GM18861 (cell line): ENCODE measurements at regions not wholly inside any gene's neighbourhood (a gene's known extent, or its start where the extent isn't known, plus 50 kb on each side); places are given as distances from the start of the nearest gene placed in this dataset.

Source experiments
- ATAC-seq: cut with Tn5 transposase; IDR thresholded peaks from one replicate; pipeline ENCODE4 v1.9.1; 2021; ENCODE audit not compliant: unreplicated experiment

DNA sequence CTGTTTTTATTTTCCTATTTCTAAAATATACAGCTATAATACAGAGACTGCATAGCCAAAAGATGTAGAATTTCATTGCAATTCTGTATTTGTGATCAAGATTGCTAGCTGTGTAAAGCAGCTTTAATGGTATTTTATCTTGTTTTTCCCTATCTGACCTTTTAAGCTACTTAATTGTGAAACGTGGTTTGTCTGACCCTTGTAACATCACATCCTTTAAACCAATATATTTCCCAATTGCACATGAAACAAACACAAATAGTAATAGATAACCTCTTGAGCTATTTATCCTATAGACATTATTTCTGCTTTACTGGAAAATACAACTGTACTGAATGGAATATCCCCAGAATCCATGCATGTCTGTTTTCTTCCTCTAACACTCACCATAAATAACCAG lies 112.2 kb upstream of the PLPPR4 start:
- no peak for ATAC-seq

DNA sequence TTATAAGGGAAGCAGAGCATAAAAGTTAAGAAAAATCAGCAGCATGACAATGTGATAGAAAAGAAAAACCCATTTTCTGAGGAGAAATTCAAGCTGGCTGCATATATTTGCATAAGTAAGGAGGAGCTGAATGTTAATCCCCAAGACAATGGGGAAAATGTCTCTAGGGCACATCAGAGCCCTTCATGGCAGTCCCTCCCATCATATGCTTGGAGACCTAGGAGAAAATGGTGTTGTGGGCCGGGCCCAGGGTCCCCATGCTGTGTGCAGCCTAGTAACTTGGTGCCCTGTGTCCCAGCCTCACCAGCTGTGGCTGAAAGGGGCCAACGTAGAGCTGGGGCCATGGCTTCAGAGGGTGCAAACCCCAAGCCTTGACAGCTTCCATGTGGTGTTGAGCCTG lies 100.6 kb upstream of the PLPPR4 start:
- no peak for ATAC-seq

DNA sequence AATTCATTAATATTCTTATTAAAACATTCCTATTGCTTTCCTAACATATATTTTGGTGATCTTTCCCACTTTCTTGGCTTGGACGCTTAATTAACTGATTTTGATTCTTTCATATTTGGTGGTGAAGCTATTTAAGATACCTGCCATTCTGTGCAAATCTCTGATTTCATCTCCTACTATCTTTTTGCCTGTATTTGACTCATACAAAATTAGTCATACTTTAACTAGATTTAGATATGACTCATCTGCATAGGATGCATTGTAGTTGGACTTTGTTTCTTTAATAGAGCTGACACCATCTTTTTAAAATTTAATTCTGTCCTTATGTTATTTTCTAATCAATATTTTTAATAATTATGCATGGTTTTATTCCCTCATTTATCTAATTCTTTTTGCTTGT lies 93.8 kb upstream of the PLPPR4 start:
- no peak for ATAC-seq

DNA sequence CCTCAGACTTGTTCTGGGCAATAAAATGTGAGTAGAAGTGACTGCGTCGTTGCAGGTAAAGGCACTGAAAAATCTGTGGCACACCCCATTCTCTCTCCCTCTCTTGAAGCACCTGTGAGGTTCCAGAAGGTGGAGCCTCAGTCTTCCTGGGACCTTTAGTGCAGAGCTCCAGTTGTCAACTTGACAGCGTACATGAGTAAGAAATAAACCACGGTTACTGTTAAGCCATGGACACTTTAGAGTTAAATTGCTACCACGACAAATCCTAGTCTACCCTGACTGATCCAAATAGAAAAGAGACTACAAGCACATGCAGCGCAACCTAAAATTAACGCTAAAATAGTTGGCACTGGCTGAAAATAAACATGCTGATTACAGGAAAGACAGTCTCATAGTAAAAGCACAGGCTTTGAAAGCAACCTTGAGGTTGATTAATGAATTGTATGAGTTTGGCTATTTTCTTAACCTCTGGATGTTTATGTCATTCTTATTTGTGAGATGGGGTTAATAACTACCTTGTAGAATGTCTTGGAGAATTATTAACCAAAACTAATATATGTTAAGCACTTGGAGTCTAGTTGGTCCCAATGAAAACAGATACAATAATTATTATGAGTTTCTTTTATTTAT lies 93.0 kb upstream of the PLPPR4 start:
- ATAC-seq, result no peak

DNA sequence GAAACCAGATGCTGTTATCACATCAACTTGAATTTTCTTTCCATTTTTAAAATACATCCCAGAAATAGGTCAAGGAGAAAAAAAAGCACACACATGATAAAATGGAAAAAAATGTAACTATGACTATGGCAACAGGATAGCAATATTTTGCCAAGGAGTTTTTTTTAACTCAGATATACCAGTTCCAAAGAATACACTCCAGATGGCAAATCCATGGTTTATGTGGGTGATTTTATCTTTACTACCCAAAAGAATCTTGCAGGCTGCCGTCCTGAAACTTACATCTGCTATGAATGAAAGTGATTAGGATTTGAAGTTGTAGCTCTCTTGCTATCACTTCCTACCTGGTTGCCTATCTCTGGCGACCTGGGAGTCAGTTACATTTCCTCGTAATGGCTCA lies 91.0 kb upstream of the PLPPR4 start:
- no peak for ATAC-seq

DNA sequence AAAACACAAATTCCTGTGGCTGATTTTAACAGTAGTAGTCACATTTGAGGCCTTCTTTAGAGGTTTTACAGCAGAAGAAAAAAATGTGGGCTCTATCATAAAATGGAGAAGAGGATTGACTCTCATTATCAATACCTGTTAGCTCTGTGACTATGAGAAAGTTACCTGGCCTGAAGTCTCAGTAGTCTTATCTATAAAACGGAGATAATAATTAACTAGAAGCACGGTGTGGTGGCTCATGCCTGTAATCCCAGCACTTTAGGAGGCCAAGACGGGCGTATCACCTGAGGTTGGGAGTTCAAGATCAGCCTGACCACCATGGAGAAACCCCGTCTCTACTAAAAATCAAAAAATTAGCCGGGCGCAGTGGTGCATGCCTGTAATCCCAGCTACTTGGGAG lies 90.4 kb upstream of the PLPPR4 start:
- no peak for ATAC-seq

DNA sequence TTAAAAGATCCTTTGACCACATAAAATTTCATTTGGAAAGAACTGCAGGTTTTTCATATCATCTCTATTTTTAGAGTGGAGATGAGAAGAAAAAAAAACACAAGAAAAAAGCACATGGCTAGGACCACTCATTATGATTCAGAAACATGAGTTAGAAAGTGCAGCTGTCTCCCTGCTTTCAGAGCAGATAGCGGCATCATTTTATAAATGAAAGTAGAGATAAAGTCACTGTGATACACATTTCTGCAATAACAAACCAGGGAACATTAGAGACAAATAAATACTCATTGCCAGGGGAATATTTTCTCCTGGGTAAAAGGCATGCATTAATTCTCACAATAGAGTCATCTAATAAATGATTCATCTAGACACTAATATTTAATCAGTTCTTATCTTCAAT lies 87.5 kb upstream of the PLPPR4 start:
- ATAC-seq, result no peak

DNA sequence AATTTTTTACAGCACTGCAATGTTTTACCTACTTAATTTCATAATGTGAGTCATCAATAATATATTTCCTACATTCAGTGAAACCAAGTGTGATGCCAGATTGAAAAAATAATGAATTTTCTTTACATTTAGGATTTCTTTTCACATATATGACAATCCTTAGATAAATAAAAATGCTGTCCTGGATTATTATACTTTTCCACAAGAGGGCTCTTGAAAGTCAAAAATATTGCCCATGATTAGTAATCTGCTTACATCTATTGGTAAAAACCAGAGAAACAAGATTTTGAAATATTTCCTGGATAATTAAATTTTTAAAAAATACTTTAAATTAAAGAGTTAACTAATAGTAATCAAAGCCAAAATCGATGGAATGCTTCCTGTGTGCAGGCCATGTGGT lies 86.8 kb upstream of the PLPPR4 start:
- no peak for ATAC-seq

DNA sequence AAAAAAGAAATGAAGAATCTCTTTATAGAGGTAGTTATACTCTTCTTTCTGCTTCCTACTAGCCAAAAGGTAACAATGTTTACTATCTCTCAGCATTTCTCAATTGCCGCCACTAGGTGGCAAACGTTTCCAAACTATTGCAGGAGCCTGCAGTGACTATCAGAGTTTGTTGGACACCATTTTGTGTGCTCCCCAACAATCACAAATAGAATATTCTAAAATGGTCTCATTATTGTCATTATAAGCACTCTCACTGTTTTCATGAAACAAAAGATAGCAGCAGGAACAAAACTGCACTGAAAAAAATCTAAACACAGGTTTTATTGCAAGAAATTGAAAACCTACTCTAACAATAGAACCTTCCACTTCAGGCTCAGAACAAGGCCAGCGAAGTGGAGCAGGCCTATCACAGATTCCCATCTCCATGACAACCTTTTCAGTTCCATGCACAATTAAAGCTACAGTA lies 83.9 kb upstream of the PLPPR4 start:
- ATAC-seq, result peak; percentile 99

DNA sequence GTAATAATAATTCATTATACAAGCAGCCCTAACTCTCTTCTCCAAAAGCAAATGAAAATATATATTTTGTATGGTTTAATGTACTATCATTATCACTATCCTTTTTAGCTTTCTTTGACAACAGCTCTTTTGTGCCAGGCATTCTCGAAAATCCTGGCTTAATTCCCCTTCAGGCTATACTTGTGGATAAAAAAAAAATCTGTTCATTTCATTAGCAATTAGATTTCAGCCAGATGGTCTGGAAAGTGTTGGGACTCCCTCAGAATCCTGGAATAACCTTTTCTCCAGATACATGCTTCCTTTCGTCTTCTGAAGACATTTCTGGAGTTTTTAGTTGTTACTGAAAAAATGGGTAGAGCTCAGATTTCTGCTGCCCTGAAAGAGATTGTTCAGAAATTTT lies 83.4 kb upstream of the PLPPR4 start:
- no peak for ATAC-seq

DNA sequence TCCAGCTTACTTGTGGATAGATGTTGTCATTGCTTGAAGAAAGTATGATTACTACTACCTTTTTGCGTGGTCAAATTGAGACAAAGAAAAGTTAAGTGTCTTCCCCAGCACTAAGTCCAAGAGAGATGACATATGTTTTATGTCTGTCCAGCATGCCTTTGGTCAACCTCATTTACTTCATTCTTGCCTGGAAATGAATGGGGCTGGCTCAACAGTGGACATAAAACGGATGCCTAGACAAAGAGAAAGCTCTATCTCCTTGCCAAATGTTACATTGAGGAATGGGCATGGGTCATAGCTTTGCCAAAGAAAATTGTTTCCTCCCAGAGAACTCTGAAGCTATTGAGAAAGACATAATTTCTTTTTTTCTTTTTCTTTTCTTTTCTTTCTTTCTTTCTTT lies 82.4 kb upstream of the PLPPR4 start:
- ATAC-seq, result no peak

DNA sequence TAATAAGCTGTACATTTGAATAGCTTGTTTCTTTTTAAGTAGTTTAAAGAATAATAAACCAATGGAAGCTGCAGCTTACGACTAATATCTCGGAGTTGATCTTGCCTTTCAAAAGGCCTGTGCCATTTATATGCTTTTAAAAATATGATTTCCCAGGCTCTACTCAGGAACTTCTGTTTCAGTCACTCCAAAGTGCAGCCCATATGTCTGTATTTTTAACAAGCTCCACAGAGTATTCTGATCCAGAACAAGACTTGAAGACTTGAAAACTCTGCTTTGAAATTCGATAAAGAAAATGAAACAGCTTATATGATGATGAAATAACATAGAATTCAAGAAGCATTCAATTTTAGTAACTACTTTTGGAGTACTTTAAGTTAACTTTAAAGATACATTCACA lies 79.1 kb upstream of the PLPPR4 start:
- no peak for ATAC-seq

DNA sequence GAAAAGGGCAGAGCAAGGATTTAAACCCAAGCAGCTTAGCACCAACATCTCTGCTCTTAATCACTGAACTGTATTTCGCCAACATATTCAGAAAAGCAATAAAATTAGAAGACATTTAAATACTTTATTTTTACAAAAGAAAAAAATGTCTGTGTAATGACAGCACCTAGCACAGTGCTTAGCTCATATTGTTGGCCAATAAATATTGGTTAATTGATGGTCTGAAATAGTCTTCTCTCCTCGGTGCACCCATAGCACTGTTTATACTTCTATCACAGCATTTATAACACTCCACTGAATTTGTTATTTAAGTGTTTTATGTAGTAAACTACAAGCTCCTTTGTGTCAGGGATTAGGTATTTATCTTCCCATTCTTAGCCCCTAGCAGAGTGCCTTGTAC lies 70.9 kb upstream of the PLPPR4 start:
- no peak for ATAC-seq

DNA sequence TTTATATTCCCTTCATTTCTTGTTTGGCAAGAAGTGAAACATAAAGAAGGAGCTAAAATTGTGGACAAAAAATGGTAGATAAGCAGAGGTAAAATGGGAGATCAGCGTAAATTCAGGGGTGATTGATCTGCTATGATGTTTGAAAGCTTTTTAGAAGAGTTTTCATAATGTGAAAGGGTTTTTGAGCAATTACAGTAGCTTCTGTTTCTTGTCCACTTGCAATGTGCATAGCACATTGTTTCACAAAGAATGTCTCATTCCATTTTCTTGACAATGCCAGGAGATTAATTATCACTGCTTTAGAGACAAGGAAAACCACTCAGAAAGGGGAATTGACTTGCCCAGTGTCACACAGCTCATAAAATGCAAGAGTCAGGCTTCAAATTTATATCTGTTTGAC lies 65.9 kb upstream of the PLPPR4 start:
- no peak for ATAC-seq

DNA sequence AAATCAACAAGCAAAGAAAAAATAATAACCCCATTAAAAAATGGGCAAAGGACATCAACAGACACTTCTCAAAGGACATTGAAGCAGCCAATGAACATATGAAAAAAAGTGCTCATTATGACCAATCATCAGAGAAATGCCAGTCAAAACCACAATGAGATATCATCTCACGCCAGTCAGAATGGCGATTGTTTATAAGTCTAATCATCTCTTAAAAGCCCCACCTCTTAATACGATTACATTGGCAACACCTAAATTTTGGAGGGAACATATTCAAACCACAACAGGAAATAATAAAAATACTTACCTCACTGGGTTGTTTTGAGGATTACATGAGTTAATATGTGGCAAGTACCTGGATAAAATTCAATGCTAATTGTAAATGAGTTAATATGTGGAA lies 57.1 kb upstream of the PLPPR4 start:
- no peak for ATAC-seq
